Ovary (tissue), 3 donors: ENCODE measurements at regions not wholly inside any gene's neighbourhood (a gene's known extent, or its start where the extent isn't known, plus 50 kb on each side); places are given as distances from the start of the nearest gene placed in this dataset.

Experiments
- CTCF ChIP-seq, 3 donors: fragments of 450-650 bp in 2 of 3; fragments of 200-600 bp in 1 of 3; IDR thresholded peaks; one replicate each; pipeline versions ENCODE4 v1.5.1 to v1.8.0; 2016 to 2022; ENCODE audit warnings: antibody characterized with exemption in 3 of 3, mild to moderate bottlenecking in 1 of 3
- EP300 ChIP-seq: sonication (generic); formaldehyde crosslinking; IDR thresholded peaks from one replicate; pipeline ENCODE4 v1.6.1; 2017; ENCODE audit warnings: antibody characterized with exemption
- POLR2A ChIP-seq: fragments of 450-650 bp; IDR thresholded peaks from one replicate; pipeline ENCODE4 v1.6.1; 2017; ENCODE audit warnings: antibody characterized with exemption, mild to moderate bottlenecking, moderate library complexity
- donor health status: DM: no; HTN: no; CAD: no.

GRCh38 chr12:125336246-125336645 lies 271.0 kb downstream of the AACS start:
- TF ChIP-seq EP300 (no peak), CTCF (IDR thresholded peaks at IDR 0.05) (no peak), POLR2A (no peak)
